ENCODE measurements at regions not wholly inside any gene's neighbourhood (a gene's known extent, or its start where the extent isn't known, plus 50 kb on each side); places are given as distances from the start of the nearest gene placed in this dataset.

DNA sequence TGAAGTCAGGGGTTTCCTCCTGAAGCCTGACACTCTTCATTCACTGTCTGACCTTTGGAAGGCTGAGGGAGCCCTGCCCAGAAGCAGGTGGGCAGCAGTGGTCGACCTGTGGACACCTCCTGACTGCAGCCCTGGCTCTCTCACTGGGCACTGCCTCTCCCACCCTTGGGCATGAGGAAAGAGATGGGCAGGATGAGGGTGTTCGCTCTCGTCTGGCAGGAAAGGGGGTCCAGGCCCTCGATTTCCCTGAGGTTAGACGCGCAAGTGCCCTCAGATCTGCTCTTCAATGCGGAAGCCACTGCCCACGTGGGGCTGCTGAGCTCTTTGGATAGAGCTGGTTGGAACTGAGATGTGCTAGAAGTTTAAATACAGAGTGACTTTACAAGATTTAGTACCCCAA is 171.9 kb downstream of the AHSP start:
- TF ChIP-seq, protein P1, sequence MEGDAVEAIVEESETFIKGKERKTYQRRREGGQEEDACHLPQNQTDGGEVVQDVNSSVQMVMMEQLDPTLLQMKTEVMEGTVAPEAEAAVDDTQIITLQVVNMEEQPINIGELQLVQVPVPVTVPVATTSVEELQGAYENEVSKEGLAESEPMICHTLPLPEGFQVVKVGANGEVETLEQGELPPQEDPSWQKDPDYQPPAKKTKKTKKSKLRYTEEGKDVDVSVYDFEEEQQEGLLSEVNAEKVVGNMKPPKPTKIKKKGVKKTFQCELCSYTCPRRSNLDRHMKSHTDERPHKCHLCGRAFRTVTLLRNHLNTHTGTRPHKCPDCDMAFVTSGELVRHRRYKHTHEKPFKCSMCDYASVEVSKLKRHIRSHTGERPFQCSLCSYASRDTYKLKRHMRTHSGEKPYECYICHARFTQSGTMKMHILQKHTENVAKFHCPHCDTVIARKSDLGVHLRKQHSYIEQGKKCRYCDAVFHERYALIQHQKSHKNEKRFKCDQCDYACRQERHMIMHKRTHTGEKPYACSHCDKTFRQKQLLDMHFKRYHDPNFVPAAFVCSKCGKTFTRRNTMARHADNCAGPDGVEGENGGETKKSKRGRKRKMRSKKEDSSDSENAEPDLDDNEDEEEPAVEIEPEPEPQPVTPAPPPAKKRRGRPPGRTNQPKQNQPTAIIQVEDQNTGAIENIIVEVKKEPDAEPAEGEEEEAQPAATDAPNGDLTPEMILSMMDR (IDR thresholded peaks at IDR 0.05), result no peak
- TF ChIP-seq POLR2A (IDR thresholded peaks at IDR 0.05; ENCODE audit: low read depth), result no peak

Measured in esophagus muscularis mucosa (tissue), 3 donors.